GM21529 (cell line): ENCODE measurements at regions not wholly inside any gene's neighbourhood (a gene's known extent, or its start where the extent isn't known, plus 50 kb on each side); places are given as distances from the start of the nearest gene placed in this dataset.

Experiments used
- ATAC-seq: cut with Tn5 transposase; IDR thresholded peaks from one replicate; pipeline ENCODE4 v1.9.1; 2021; ENCODE audit not compliant: unreplicated experiment

GRCh38 chr4:177041356-177041755 lies 248.6 kb upstream of the VEGFC start:
- no peak for ATAC-seq

GRCh38 chr4:177047070-177047850 lies 254.5 kb upstream of the VEGFC start:
- ATAC-seq, result peak; percentile 81

GRCh38 chr4:177047851-177048174 lies 255.1 kb upstream of the VEGFC start:
- ATAC-seq, result no peak

DNA sequence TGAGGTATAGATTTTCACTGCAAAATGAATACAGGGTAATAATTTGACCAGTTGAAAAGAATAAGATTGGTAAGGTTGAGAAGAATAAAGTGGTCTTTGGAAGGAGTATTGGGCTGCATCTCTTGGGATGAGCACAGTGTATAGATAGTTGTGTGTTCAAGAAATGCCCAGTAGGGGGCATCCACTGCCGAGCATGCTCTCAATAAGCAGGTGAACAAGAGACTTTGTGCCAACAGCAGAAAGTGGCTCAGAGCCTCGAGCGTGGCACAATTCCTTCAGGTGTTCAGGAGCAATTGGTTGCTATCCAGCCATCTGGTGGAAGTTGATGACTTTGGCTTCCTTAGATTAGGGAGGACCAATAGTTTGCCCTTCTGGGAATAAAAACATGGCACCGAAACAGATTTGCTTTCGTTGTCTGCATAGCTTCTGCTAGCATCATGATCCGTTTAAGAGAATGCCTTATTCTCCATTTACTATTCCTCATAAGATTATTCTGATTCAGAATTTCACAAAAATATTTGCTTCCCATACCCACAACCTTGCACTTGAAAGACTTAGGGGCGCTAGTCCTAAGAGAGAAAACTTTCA lies 258.1 kb upstream of the NEIL3 start:
- peak; percentile 89 for ATAC-seq

DNA sequence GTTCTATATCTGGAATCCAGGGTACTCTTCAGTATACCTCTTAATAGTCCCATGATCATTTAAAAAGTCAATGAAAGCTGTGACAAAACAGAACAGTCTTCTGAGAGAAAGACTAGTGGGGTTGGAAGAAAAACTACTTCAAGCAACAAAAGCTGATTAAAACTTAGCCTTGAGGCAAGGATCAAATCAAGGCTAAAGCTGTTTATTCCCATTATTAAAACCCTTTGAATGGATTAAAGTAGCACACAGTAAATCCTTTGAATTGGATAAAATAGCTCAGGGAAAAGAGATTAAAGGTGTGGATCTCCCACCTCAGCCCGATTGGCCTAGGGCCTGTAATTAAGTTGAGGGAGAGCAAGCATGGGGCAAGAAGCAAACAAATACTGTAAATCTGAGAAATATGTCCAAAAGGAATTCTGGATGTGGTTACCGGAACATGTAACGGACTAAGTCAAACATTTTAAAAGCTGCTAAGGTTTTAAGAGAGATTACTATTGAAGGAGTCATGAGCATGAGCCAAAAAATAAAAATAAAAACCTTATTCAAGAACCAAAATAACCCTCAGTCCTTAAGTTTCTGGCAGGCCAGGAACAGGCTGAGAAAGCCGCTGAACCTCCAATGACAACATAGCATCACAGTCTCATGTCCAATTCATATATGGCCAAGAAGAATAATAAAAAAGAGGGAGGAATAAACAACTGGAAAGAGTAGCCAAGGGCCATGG lies 257.3 kb upstream of the NEIL3 start:
- ATAC-seq, result no peak

DNA sequence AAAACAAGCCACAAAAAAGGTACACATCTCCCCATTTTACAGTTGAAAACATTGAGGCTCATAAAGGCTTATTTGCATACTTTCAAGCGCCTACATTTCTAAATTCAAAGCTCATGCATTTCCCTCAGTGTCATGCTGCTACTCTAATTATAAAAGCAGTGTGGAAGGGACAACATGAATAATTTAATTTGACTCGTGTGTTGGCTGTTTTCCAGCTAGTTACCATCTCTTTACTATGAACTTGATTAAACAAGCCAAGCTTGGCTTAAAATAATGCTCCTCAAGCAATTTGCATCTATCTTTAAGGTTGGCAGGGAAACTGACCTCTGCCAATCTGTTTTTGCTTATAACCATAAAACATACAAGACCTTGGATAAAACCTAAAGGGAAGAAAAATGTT lies 252.5 kb upstream of the NEIL3 start:
- ATAC-seq, result no peak

- no peak for ATAC-seq
Observed at GRCh38 chr4:177064116-177064515, 245.6 kb upstream of the NEIL3 start.

DNA sequence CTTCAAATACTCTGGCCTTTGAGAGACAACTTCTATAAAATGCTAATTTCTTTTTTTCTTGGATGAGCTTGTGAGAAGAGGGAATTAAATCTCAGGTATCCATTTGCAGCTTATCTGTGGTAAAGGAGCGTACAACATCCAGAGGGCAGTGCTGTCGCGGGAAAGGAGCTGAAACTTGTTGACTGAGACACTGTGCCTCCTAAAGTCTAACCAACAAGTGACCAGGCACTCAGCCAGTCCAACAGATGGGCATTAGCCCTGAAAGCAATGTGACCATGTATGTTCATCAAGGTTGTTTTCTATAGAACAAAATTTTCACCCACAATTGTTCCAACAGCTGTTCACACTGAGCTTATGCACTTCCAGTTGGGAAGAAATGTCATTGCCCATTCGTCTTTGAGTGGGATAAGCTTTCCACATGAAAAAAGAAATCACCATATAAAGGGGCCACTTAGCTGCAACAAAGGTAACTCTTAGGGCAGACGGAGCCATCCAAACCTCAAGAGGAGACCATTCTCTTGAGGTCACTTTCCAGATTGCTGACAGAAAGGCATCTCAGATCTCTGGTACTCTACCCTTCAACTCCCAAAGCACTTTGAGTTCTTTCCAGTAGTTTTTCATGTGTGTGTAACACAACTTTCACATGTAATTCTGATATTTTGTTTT lies 244.8 kb upstream of the NEIL3 start:
- no peak for ATAC-seq

DNA sequence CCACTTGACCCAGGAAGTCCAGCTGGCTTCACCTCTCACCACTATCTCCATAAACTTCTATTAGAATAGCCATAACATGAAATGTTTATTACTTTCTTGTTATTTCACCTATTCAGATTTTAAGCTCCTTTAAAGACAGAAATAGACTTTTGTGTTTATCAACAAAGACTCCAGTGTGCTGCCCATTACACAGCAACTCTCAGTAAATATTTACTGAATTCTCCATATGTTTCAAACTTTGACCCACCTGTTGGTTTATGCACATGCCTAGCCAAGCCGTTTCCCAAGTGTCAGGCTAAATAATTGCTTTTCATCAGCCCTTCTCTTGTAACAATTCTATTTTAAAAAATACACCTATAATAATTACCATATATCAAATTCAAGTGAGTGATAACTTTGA lies 242.9 kb upstream of the NEIL3 start:
- no peak for ATAC-seq

- ATAC-seq, result no peak
Observed at GRCh38 chr4:177070533-177071058, 239.1 kb upstream of the NEIL3 start.

GRCh38 chr4:177077095-177077971 lies 232.3 kb upstream of the NEIL3 start:
- ATAC-seq, result no peak

- ATAC-seq, result no peak
Observed at GRCh38 chr4:177079327-177079726, 230.3 kb upstream of the NEIL3 start.

DNA sequence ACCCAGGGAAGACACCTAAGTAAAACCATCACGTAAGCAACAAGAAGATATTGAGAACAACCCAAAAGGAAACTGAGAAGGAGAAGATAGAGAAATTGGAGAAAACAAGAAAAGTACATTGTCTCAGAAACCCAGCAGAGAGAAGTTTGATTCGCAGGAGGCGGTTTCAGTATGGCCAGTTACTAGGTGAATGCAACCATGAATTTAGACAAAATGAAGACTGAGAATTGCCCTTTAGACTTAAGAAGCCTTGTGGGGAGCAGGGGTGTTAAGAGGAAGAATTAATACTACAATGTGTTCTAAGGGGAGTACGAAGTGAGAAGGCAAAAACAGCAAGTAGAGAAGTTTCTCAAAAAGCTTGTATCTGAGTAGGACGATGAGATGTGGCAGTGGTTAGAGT lies 229.3 kb upstream of the NEIL3 start:
- no peak for ATAC-seq

- no peak for ATAC-seq
Observed at GRCh38 chr4:177087060-177087459, 222.6 kb upstream of the NEIL3 start.

DNA sequence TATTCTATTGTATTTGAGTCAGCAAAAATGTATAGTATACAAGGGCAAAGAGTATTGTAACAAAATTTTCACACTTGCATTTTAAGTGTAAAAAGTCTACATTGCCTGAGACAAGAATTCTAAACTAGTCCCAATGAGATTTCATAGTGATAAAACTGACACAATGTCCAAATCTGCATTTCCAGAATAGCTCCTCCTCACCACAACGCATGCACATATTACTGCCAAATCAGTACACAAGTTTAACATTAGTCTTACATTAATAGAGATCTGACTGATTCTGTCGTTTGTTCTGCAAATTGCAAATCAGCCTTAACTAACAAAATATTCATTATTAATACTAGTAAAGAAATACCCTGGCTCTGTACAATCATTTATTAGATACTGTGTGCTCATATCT lies 222.2 kb upstream of the NEIL3 start:
- no peak for ATAC-seq

DNA sequence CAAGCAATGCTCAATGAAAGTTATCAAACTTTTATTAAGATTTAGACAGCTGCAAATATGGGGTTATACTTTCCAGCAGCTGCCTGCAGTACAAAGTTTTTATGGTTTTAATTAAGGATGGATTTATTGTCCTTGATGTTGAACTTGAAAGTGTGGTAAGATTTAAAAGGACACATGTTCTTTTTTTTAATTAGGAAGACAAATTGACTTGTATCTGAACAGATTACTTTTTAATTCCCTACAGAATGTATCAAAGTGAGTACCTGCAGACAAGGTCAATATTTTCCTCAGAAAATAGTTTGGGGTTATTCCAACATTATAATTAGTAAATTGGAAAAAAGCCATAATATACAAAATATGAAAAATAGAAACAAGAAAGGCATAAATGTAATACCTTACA lies 218.2 kb upstream of the NEIL3 start:
- no peak for ATAC-seq

DNA sequence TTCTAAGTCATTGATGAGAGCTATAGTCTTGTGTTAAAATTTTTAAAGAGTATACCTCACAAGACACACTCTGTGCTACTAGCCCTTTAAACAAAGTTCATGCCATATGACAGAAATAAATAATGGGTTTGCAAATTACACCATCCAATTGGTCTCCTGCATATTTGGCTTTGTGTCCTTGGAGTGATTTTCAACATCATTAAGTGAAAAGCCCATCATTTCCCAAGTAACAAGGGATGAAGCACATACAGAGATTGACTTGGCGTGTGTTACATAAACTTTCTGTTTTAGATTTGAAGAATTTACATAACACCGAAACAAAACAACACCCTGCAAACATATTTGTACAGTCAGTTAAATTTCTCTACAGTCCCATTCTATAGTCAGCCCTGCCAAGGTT lies 216.9 kb upstream of the NEIL3 start:
- no peak for ATAC-seq

- ATAC-seq, result no peak
Observed at GRCh38 chr4:177093964-177094363, 215.7 kb upstream of the NEIL3 start.

GRCh38 chr4:177097291-177097690 lies 212.4 kb upstream of the NEIL3 start:
- no peak for ATAC-seq

DNA sequence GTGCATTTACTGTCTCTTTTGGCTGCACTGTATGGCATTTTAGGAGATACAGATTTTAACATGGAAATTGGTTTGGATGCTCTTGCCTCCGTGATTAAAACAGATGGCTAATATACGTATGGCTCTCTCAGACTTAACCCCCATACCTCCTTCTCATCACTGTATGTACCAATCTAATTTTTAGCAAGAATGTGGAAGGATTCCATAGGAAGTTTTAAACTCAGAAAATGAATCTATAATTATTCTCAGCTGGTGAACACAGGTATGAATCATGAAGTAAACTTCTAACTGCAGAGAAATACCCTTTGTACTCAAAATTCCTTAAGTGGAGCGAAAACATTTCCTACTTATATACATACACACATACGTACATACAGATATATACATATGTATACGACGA lies 210.5 kb upstream of the NEIL3 start:
- ATAC-seq, result no peak

DNA sequence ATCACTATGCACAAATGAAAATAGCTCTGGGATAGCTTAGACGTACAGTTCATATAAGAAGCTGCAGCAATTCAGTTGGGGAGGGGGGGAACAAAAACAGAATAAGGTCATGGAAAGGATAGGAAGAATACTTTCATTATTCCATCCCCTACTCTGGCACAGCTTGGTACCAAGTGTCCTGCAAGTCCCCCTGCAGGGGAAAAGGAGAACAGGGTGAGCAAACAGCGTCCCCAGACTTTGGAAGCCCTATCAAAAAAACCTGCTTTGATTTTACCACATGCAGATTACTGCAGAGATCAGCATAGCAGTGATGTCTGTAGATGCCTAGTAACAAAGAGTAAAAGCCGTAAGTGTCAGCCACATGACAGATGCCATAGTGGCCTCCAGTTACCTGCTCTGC lies 209.4 kb upstream of the NEIL3 start:
- no peak for ATAC-seq
